Suppressor macrophage (primary cell): ENCODE measurements at regions not wholly inside any gene's neighbourhood (a gene's known extent, or its start where the extent isn't known, plus 50 kb on each side); places are given as distances from the start of the nearest gene placed in this dataset.
"Not testable (repeated sequence)": the region's sequence is repeated elsewhere in the genome, so short reads cannot be mapped to it uniquely, and the experiment has no call there.

Experiments
- DNase-seq, 4 experiments: peaks; one replicate each; pipeline ENCODE4 v3.0.0-alpha.2; 2020 to 2022

DNA sequence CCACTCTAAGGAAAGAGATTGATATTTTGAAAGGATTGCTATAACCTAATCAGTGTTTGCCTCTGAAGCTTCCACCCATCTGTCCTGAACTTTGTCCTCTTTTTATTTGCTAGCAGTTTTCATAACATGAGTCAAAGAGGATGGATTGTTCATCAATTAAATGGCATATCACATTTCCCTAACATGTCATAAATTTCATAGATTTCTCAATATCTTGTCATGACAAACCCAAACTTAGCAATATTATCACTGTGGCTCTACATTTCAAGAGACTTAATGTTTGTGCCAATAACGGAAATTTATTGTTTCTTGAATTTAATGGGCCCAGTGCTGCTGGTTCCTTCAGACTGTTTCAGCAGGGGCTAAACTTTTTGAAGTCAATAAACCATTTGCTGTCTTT, 330.3 kb downstream of the CAAP1 start:
- DNase-seq, result no peak

DNA sequence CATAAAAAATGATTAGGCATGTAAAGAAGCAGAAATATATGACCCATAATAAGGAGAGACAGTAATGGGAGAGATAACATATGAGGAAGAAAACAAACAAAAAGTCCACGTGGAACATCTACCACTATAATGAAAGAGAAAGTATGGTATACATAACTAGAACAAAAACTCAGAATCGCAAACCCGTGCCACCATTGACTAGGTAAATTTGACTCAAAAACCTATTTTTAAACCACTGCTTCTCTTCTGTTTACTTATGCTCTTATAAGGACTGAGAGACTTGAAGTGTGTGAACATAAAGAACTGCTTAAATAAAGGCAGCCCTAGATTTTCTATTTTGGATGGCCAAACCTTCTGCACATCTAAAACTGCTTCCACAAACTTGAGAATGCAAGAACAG, 330.7 kb downstream of the CAAP1 start:
- no peak for DNase-seq

DNA sequence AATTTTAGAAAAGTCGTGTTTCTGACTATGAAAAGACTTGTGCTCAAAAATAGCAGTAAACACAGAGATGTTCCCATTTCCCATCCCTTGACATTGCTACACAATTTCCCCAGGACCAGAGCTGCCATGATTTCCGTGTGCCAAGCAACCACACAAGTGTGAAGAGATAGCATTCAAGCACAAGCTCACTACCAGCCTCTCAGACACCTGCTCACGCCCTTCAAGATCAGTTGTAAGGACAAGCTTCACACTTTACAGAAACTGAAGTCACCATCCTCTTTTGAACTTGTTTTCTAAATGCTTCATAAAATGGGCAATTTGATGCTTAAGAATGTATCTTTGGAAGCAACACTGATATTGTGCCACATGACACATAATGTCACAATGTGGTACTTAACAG, 333.1 kb downstream of the CAAP1 start:
- no peak for DNase-seq

DNA sequence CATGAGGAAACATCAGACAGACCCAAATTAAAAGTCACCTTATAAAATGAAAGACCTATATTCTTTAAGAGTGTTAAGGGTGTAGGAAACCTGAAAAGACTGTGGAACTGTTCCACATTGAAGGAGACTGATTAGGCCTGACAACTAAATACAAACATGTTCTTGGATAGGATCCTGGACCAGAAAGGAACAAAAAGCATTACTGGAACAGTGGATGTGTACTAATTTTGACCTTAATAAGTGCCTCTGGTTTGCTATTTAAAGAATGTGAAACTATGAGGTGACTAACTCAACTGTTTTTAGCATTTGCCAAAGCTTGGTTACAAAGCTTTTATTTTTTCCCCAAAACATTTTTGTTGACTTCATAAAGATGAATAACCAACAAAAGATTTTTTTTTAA, 340.6 kb downstream of the CAAP1 start:
- no peak for DNase-seq

DNA sequence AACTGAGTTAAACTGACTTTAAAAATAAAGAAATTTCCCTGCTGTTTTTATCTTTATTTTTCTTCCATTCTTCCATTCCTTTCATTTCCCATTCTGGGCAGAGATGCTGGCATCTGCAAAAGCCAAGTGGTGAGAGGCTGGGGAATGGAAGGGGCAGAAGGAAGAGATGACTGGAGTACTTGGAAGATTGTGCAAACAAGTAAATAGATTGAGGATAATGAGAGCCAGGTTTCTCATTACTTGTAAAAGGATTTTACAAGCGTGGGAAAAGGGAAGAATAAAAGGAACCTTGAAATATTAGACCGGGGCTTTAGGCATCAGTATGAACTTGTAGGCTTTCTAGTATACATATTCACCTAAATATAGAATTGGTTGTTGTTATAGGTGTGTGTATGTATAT, 341.2 kb downstream of the CAAP1 start:
- no peak for DNase-seq

DNA sequence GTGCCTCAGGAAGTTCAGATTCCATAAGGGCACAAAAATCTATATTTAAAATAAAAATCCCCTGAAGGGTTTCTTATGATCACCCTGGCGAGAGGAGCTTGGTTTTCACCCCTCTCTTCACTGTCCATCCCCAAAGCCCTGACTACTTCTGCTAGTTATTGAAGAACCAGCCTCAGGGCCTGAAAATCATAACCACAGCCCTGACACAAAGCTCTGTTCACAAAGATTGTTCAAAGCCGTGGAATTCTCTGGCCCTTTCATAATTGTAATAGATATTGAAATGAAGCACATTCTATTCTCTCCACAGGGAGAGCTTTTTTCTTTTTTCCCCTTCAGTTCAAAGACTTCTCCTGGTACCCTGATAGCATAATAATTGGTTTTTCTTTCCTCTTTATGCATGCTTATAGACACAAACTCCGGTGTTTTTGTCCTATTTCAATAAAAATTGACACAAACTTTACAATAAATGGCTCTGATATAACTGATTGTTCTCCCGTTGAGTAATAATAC, 343.8 kb downstream of the CAAP1 start:
- no peak for DNase-seq

DNA sequence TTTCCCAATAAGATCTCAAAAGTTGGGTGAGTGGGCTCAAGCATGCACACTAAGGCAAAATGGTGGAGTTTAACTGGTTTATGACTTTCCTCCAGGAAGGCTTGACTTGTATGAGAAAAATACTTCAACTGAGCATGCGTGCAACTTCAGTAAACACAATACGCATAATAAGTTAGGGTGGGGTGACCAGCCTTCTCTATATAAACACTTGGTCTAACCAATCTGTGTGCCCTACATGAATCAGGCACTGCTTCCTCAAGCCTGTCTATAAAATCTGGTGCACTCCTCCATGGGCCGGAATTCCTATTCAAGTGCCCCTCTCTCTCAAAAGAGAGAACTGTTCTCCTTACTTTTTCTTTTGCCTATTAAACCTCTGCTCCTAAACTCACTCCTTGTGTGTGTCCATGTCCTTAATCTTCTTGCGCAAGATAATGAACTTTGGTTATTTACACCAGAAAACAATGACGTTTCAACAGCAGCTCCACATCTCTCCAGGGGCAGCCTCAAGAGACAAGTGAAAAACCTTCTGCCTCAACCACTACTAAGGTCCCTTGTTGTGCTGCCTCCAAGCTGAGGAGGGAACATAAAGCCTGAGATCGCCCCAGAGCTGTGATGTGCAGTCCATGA, 352.6 kb downstream of the CAAP1 start:
- DNase-seq, result no peak

DNA sequence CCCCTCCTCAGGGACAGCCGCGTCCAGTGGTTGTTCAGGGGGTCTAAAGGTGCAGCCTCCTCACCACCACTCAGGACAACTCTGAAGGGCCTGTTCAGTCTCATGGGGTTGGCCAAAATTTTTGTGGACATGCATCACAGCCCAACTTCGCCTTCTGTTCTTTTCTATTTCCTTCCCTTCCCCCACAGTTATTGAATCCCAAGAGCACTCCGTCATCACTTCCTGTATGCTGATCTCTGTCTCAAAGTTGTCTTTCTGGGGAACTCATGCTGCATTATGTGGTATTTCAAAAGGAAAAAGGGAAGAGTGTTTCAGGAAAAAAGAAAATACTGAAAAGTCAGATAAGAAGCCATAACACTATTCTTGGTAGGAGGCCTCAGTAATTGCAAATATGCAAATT, 355.4 kb downstream of the CAAP1 start:
- no peak for DNase-seq

DNA sequence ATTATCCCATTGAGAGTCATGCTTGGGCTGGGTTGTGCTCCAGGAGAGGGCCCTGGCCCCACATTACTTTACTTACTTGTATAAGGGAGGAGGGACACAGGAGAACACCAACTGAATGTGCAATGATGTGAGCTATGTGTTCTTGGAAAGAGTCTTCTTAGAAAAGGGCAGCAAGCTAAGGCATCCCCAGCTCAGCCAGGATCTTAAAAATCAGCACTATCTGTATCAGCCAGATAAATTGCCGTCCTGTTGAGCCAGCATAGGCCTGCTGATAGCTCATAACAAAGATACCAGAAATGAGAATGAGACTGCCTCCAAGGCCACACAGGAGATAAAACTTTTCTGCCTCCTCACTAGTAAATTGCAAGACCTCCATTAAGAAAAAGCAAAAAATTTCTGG, 357.5 kb downstream of the CAAP1 start:
- no peak for DNase-seq

DNA sequence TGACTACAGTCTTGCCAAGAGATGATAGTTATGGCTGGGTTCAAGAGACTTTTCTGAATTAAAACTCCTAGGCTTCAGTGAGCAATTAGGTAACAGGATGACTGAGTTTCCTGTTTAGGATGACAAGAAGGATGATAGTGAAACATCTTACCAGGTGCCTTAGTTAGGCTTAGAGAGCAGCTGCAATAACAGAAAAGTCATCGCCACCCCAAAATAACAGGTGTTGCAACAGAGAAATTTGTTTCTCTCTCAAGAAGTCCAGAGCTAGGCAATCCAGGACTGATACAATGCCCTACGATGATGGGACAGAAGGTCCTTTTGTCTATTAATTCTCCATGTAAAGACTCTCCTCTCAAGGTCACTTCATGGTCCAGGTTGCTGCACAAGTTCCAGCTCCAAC, 361.8 kb downstream of the CAAP1 start:
- DNase-seq, result no peak

DNA sequence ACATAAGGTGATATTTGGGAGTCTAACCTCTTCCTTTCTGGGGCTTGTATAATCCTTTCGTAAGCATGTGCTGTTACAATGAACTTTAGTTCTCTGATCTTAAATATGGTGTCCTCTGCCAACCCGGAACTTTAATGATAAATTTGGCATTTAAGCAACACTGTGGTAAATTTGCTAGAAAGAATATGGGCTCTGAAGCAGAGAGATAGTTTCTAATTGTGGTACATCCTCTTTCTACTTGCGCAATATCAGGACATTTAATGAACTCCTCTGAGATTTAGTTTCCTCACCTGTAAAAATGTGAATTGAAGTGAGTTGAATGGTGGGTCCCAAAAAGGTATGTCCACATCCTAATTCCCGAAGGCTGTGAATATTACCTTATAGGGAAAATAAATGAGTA, 364.7 kb downstream of the CAAP1 start:
- no peak for DNase-seq

DNA sequence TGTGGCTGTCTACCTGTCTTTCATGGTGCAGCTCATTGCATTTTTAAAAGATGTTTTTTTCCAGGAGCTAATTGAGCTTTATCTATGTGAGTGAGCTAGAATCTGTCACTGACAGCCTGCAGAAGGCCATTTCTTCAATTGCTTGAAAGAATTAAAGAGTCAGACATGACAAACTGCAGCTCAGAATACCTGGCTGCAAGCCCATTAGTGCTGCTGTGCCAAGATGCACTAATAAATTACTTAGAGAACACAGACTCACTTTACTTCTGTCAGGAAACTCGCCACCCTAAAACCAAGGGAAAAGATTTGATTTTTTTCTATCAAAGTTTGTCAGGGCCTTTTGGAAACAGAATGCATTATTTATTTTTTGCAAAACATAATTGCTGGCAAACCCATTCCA, 368.3 kb downstream of the CAAP1 start:
- no peak for DNase-seq

DNA sequence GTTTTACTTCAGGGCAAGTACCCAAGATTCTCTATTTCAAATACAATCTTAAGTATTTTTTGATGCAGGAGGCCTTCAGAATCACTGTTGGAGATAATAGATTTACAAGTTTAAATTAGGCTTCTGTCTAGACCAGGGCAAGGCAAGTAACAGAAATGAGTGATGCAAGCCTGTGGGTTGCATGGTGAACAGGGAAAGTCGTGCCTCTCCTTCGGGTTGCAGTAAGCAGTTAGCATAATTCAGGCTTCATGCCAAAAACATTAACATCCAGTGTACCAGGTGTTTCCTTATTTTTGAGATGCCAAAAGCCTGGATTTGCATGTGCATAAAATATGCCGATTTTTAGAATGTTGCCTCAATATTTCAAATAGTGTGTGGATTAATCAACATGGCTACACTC, 369.0 kb downstream of the CAAP1 start:
- DNase-seq, result no peak

DNA sequence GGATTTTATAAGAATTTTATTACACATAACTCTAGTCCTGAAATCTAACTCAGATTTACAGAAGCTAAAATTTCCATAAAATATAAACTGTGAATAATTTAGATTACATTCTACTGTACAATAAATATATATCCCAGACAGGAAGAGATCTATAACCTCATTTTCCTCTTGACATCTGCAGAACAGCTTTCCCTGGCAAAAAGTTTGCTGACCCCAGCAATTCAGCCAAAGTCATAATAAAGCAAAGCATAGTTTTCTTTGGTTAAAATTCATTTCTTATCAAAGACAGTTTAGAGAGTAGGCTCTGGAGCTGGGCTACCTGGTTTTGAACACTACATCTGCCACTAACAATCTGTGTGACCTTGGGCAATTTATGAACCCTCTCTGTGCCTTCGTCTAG, 372.5 kb downstream of the CAAP1 start:
- DNase-seq, result no peak

DNA sequence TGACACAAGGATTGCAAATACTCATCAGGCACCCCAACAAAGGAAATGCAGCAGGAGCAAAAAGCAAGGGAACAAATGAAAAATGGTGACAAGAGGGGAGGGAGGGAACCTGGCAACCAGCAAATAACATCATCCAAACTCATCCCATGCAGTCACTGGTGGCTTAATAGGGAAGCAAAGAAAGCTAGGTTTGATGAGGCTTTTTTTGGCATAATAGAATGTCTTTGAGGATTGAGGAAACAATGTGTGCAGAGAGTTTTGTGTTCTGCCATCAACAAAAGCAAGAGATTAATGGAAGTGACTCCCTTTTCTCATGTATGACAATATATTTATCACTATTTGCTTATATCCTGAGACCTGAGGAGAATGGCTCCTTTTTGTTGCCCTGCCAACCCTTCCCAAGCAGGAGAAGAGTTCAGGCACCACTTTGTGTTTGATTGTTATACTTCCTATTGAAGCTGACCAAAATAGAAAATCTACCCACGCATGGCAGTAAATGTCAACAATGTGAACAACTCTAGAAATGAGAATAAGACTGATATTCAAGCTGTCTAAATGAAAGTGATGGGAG, 375.7 kb downstream of the CAAP1 start:
- no peak for DNase-seq

DNA sequence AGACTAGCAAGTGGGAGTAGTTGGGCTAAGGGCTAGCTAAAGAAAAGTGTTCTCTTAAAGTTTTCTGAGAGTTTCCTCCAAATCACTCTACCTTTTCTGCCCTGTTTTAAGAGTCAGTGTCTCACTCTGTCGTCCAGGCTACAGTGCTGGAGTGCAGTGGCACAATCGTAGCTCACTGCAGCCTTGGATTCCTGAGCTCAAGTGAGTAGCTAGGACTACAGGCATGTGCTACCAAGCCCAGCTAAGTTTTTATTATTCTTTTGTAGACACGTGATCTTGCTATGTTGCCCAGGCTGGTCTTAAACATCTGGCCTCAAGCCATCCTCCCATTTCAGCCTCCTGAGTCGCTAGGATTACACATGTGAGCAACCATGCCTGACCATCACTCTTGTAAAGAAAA, 378.9 kb downstream of the CAAP1 start:
- no peak for DNase-seq

DNA sequence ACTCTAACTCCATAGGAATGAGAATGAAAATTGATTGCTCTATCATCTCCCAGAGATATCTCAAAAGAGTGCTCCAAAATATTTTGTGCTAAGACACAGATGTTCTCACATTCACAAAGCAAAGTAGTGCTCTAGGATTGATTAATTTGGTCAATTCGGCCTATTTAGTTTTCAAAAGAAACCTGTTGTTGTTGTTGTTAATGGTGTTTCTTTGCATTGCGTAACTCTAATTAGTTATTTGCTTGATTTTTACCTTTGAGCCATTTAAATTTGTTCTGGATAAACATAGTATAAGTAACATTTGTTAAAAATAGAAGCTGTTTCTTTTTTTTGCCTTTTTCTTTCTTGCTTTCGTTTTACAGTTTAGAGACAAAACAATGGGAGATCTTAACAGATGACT, 382.5 kb downstream of the CAAP1 start:
- no peak for DNase-seq

DNA sequence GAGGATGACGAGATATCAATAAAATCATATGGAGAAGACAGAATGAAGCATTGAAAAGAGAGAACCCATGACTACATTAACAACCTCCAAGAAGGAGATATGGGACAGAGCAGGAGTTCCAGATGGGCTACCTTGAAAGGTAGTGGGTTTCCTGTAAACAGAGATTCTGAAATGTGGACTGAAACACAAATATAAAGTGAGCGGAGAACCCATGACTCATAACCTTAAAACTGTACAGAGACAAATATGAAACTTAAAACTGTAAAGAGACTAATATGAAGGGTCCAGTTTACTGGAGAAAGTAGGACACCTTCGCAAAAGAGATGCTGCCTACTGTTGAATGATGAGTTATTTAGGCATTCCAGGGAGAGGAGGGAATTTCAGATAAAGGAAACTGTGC, 383.7 kb downstream of the CAAP1 start:
- DNase-seq, result no peak

DNA sequence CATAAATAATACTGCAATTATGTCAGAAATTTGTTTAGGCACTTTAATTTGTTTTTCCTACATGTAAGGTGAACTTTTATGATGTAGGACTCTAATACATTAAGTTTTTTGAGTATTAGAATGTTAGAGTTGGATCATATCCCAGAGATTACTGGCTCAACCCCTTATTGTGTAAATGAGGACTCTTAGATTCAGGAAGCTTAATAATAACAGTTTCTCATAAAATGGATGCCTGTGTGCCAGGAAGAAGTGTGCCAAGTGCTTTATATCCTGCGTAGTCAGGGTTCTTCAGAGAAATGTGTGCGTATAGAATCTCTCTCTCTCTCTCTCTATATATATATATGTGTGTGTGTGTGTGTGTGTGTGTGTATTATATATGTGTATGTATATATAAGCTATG, 388.5 kb downstream of the CAAP1 start:
- DNase-seq, result no peak

DNA sequence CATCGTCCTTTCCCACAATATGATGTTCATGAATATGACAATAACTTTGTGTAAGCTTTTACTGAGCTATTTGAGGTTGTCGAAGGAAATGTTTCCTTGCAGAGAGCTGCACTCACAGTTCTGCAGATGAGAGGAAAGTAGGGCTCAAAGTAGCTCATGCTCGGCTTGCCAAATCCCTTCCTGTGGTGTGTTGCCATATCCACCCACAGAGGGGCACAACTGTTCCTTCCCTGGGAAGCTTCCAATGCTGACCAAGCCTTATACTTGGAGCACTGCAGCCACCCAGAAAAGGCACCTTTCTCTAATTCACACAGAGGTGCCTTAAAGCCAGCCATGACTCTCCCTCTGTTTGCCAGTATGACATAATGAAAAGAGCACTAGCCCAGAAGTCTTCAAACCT, 390.3 kb downstream of the CAAP1 start:
- no peak for DNase-seq

DNA sequence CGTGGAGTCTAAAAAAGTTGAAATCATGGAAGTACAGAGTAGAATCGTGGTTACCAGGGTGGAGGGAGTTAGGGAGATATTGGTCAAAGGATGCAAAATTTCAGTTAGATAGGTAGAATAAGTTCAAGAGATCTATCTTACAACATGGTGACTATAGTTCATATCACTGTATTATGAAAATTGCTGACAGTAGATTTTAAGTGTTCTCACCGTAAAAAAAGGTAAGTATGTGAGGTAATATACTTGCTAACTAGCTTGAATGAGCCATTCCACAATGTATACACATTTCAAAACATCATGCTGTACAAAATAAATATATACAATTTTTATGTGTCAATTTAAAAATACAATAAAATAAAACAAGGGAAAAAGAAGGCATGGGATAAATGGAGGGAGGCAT, 392.1 kb downstream of the CAAP1 start:
- DNase-seq, result no peak

DNA sequence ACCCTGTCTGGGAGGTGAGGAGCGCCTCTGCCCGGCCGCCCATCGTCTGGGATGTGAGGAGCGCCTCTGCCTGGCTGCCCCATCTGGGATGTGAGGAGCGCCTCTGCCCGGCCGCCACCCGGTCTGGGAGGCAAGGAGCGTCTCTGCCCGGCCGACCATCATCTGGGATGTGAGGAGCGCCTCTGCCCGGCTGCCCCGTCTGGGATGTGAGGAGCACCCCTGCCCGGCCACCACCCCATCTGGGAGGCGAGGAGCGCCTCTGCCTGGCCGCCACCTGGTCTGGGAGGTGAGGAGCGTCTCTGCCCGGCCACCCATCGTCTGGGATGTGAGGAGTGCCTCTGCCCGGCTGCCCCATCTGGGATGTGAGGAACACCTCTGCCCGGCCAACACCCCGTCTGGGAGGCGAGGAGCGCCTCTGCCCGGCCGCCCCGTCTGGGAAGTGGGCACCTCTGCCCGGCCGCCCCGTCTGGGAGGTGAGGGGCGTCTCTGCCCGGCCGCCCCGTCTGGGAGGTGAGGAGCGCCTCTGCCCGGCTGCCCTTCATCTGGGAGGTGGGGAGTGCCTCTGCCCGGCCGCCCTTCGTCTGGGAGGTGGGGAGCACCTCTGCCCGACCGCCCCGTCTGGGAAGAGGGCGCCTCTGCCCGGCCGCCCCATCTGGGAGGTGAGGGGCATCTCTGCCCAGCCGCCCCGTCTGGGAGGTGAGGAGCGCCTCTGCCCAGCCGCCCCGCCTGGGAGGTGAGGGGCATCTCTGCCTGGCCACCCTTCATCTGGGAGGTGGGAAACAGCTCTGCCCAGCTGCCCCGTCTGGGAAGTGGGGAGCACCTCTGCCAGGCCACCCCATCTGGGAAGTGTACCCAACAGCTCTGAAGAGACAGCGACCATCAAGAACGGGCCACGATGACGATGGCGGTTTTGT, 399.7 kb downstream of the CAAP1 start:
- not testable (repeated sequence) for DNase-seq

DNA sequence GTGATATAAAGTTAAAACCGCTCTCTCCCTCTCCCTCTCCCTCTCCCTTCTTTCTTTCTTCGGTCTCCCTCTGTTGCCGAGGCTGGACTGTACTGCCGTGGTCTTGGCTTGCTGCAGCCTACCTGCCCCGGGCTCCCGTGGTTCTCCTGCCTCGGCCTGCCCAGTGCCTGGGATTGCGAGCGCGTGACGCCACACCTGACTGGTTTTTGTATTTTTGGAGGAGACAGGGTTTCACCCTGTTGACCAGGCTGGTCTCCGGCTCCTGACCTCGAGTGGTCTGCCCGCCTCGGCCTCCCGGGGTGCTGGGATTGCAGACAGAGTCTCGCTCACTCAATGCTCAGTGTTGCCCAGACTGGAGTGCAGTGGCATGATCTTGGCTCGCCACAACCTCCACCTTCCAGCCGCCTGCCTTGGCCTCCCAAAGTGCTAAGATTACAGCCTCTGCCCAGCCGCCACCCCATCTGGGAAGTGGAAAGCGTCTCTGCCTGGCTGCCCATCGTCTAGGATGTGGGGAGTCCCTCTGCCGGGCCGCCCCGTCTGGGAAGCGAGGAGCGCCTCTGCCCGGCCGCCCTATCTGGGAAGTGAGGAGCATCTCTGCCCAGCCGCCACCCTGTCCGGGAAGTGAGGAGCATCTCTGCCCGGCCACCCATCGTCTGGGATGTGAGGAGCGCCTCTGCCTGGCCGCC, 400.5 kb downstream of the CAAP1 start:
- DNase-seq, result not testable (repeated sequence)
